GM23338 (cell line): ENCODE measurements at regions not wholly inside any gene's neighbourhood (a gene's known extent, or its start where the extent isn't known, plus 50 kb on each side); places are given as distances from the start of the nearest gene placed in this dataset.

ENCODE experiments used
- ATAC-seq: fragments of 200-7000 bp; cut with Tn5 transposase; 3 replicates; pipeline ENCODE4 v1.9.1; 2020
- DNase-seq: peaks from one replicate; pipeline ENCODE4 v3.0.0-alpha.2; 2015; ENCODE audit warnings: low spot score
- H2AFZ ChIP-seq: fragments of 200-600 bp; sonication (generic); 2 replicates; pipeline ENCODE4 v1.8.0; 2016; ENCODE audit warnings: antibody characterized with exemption, mild to moderate bottlenecking, moderate library complexity
- H3F3A ChIP-seq: fragments of 200-600 bp; sonication (generic); replicated peaks from 2 replicates; pipeline ENCODE4 v1.8.0; 2017; ENCODE audit warnings: antibody characterized with exemption, mixed run types, low read depth
- H3K27ac ChIP-seq: fragments of 200-600 bp; sonication (generic); 2 replicates; pipeline ENCODE4 v1.6.1; 2016; ENCODE audit warnings: low read depth
- H3K27me3 ChIP-seq: fragments of 200-600 bp; sonication (generic); 2 replicates; pipeline ENCODE4 v1.8.0; 2016; ENCODE audit warnings: mild to moderate bottlenecking, mixed run types, moderate library complexity; ENCODE audit not compliant: insufficient read depth
- H3K36me3 ChIP-seq: fragments of 200-600 bp; sonication (generic); 2 replicates; pipeline ENCODE4 v1.8.0; 2016; ENCODE audit warnings: mild to moderate bottlenecking; ENCODE audit not compliant: insufficient read depth
- H3K4me1 ChIP-seq: fragments of 200-600 bp; sonication (generic); 2 replicates; pipeline ENCODE4 v1.8.0; 2016; ENCODE audit warnings: mild to moderate bottlenecking, moderate library complexity; ENCODE audit not compliant: insufficient read depth
- H3K4me2 ChIP-seq: fragments of 200-600 bp; sonication (generic); 2 replicates; pipeline ENCODE4 v1.7.1; 2017; ENCODE audit warnings: mixed run types
- H3K4me3 ChIP-seq: fragments of 200-600 bp; sonication (generic); 2 replicates; pipeline ENCODE4 v1.6.1; 2016; ENCODE audit warnings: mixed run types
- H3K79me2 ChIP-seq: fragments of 200-600 bp; sonication (generic); replicated peaks from 2 replicates; pipeline ENCODE4 v1.8.0; 2017; ENCODE audit warnings: mild to moderate bottlenecking; ENCODE audit not compliant: insufficient read depth
- H3K9me2 ChIP-seq: fragments of 200-600 bp; sonication (generic); 2 replicates; pipeline ENCODE4 v1.8.0; 2017; ENCODE audit not compliant: insufficient read depth
- H4K20me1 ChIP-seq: fragments of 200-600 bp; sonication (generic); replicated peaks from 2 replicates; pipeline ENCODE4 v1.8.0; 2017; ENCODE audit warnings: mild to moderate bottlenecking; ENCODE audit not compliant: insufficient read depth
- H3K27ac Mint-ChIP-seq: 2 replicates; pipeline ENCODE4 v1.8.0; 2020; ENCODE audit warnings: inconsistent platforms, mild to moderate bottlenecking, moderate library complexity, mixed read lengths
- H3K27me3 Mint-ChIP-seq: 3 replicates; pipeline ENCODE4 v1.8.0; 2022; ENCODE audit warnings: low read depth, mild to moderate bottlenecking, moderate library complexity, mixed read lengths, inconsistent platforms; ENCODE audit not compliant: insufficient read depth, poor library complexity
- H3K36me3 Mint-ChIP-seq: 3 replicates; pipeline ENCODE4 v1.8.0; 2021; ENCODE audit warnings: low read depth, mild to moderate bottlenecking, inconsistent platforms, moderate library complexity, mixed read lengths
- H3K4me1 Mint-ChIP-seq: 3 replicates; pipeline ENCODE4 v1.8.0; 2020; ENCODE audit warnings: mild to moderate bottlenecking, inconsistent platforms, mixed read lengths
- H3K4me3 Mint-ChIP-seq: 3 replicates; pipeline ENCODE4 v1.8.0; 2021; ENCODE audit warnings: moderate library complexity, mild to moderate bottlenecking, inconsistent platforms, mixed read lengths
- H3K9me3 Mint-ChIP-seq: 3 replicates; pipeline ENCODE4 v1.8.0; 2020; ENCODE audit warnings: moderate library complexity, mild to moderate bottlenecking, inconsistent platforms, mixed read lengths
- ETS1 ChIP-seq: IDR thresholded peaks from 2 replicates; pipeline ENCODE4 v1.6.1; 2016; ENCODE audit warnings: antibody characterized with exemption
- EZH2 ChIP-seq: fragments of 200-600 bp; sonication (generic); IDR thresholded peaks from one replicate; pipeline ENCODE4 v1.8.0; 2017; ENCODE audit warnings: antibody characterized with exemption, mild to moderate bottlenecking, low read depth; ENCODE audit not compliant: unreplicated experiment
- JUNB ChIP-seq: IDR thresholded peaks from one replicate; pipeline ENCODE4 v1.6.1; 2016; ENCODE audit warnings: antibody characterized with exemption; ENCODE audit not compliant: unreplicated experiment
- NANOG ChIP-seq: IDR thresholded peaks from 2 replicates; pipeline ENCODE4 v1.6.1; 2016; ENCODE audit warnings: antibody characterized with exemption, borderline replicate concordance
- STAT1 ChIP-seq: IDR thresholded peaks from one replicate; pipeline ENCODE4 v1.6.1; 2016; ENCODE audit warnings: antibody characterized with exemption; ENCODE audit not compliant: unreplicated experiment
- ZNF114 ChIP-seq: fragments of 250-450 bp; sonication (Bioruptor Pico); IDR thresholded peaks from 2 replicates; pipeline ENCODE4 v1.5.0; 2020; ENCODE audit warnings: mild to moderate bottlenecking, moderate library complexity
- ZNF331 ChIP-seq: fragments of 250-450 bp; sonication (Bioruptor Pico); IDR thresholded peaks from 2 replicates; pipeline ENCODE4 v1.5.0; 2020; ENCODE audit warnings: low read depth, mild to moderate bottlenecking, moderate library complexity
- ZNF462 ChIP-seq: fragments of 250-450 bp; sonication (Bioruptor Pico); IDR thresholded peaks from 2 replicates; pipeline ENCODE4 v1.5.0; 2020; ENCODE audit warnings: mild to moderate bottlenecking, moderate library complexity
- TF ChIP-seq, protein P1 (sequence below): IDR thresholded peaks from one replicate; pipeline ENCODE4 v1.6.1; 2018; ENCODE audit warnings: antibody characterized with exemption; ENCODE audit not compliant: unreplicated experiment
- TF ChIP-seq, protein P2 (sequence below), 2 experiments: fragments of 200-600 bp in 1 of 2; sonication (generic) in 1 of 2; conservative IDR thresholded peaks; 2 replicates each; pipeline versions ENCODE4 v1.5.1 to v1.6.1; 2016 to 2017; ENCODE audit warnings: antibody characterized with exemption in 2 of 2, low read depth in 2 of 2, mild to moderate bottlenecking in 2 of 2, moderate library complexity in 1 of 2

DNA sequence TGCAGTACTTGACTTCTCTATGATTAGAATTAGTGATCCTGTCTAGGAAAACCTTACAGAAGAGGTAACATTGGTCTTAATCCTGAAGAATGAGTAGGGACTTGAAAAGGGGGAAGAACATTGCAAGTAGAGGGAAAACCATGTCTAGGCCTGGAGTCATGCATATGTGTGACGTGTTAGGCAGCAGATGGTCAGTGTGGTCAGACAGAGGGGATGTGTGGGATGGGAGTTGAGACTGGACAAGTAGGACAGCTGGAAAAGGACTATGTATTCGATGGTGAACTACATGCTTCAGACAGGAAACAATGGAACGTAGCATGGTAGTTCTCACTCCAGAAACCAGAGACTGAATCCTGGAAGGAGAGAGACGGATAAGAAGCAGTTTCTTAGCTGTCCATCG is 235.6 kb upstream of the LRTM1 start (continued):
- TF ChIP-seq ETS1: no peak
- no peak for TF ChIP-seq JUNB
- no peak for TF ChIP-seq EZH2
- no peak for TF ChIP-seq ZNF114 (CRISPR knock-in tag)
- TF ChIP-seq, protein P1, sequence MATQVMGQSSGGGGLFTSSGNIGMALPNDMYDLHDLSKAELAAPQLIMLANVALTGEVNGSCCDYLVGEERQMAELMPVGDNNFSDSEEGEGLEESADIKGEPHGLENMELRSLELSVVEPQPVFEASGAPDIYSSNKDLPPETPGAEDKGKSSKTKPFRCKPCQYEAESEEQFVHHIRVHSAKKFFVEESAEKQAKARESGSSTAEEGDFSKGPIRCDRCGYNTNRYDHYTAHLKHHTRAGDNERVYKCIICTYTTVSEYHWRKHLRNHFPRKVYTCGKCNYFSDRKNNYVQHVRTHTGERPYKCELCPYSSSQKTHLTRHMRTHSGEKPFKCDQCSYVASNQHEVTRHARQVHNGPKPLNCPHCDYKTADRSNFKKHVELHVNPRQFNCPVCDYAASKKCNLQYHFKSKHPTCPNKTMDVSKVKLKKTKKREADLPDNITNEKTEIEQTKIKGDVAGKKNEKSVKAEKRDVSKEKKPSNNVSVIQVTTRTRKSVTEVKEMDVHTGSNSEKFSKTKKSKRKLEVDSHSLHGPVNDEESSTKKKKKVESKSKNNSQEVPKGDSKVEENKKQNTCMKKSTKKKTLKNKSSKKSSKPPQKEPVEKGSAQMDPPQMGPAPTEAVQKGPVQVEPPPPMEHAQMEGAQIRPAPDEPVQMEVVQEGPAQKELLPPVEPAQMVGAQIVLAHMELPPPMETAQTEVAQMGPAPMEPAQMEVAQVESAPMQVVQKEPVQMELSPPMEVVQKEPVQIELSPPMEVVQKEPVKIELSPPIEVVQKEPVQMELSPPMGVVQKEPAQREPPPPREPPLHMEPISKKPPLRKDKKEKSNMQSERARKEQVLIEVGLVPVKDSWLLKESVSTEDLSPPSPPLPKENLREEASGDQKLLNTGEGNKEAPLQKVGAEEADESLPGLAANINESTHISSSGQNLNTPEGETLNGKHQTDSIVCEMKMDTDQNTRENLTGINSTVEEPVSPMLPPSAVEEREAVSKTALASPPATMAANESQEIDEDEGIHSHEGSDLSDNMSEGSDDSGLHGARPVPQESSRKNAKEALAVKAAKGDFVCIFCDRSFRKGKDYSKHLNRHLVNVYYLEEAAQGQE: no peak
- no peak for TF ChIP-seq NANOG

DNA sequence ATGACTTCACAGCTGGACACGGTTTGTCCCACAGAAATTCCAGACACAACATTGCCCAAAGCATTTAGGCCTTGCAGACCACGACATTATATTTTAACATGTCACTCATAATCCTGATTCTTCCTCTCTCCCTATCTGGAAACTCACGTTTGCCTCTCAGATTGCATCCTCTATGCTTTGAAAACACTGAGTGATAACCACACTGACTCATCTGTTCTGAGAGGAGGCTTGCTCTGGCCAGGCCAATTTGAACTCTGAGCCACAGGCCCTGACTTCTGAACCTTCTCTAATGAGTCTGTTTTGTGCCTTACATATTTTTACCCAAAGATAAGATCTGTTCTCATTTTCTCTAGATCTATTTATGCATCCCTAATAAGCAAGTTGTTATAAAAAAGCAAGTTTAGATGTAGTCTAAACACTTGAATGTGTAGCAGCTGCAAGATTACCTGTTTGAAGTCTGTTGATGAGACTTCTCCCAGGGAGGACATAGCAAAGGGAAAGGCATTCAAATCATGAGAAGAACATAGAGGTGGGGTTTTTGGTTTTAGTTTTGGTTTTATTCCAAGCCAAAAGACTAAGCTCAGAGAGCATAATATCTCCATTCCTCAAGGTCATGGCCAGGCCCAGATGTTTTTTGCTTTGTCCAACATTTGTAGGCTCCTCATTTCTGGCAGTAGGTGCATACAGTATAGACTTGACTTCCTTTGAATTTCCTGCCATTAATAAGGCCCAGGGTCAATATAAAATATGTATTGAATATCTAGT is 234.4 kb upstream of the LRTM1 start:
- Histone ChIP-seq H3K27ac (no peak overlapping the region), H3K4me2 (no peak overlapping the region), H3K36me3 (no peaks in the 10 kb centered on the region), H3K79me2 (no peaks in the 10 kb centered on the region), H4K20me1 (no peaks in the 10 kb centered on the region), H3K4me3 (no peak overlapping the region), H3K9me2 (peaks cover 16% of the 10 kb centered on the region; the same call in 1 of the 2 replicates), H2AFZ (no peak overlapping the region), H3K27me3 (no peaks in the 10 kb centered on the region), H3F3A (no peaks in the 10 kb centered on the region), H3K4me1 (no peaks in the 10 kb centered on the region)
- peaks cover 3% of the 10 kb centered on the region; the same call in 2 of the 3 replicates for H3K4me1 Mint-ChIP-seq
- no peak overlapping the region for H3K27ac Mint-ChIP-seq
- H3K36me3 Mint-ChIP-seq: no peaks in the 10 kb centered on the region
- ATAC-seq: no peak
- no peak overlapping the region for H3K4me3 Mint-ChIP-seq
- DNase-seq: no peak
- H3K9me3 Mint-ChIP-seq: no peaks in the 10 kb centered on the region; the same call in 2 of the 3 replicates
- H3K27me3 Mint-ChIP-seq: no peaks in the 10 kb centered on the region
- TF ChIP-seq ZNF331 (CRISPR knock-in tag): no peak
- TF ChIP-seq, protein P2, sequence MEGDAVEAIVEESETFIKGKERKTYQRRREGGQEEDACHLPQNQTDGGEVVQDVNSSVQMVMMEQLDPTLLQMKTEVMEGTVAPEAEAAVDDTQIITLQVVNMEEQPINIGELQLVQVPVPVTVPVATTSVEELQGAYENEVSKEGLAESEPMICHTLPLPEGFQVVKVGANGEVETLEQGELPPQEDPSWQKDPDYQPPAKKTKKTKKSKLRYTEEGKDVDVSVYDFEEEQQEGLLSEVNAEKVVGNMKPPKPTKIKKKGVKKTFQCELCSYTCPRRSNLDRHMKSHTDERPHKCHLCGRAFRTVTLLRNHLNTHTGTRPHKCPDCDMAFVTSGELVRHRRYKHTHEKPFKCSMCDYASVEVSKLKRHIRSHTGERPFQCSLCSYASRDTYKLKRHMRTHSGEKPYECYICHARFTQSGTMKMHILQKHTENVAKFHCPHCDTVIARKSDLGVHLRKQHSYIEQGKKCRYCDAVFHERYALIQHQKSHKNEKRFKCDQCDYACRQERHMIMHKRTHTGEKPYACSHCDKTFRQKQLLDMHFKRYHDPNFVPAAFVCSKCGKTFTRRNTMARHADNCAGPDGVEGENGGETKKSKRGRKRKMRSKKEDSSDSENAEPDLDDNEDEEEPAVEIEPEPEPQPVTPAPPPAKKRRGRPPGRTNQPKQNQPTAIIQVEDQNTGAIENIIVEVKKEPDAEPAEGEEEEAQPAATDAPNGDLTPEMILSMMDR (conservative IDR thresholded peaks at IDR 0.05; ENCODE audit: low read depth in 2 of 2): no peak
- no peak for TF ChIP-seq ZNF462 (CRISPR knock-in tag)
- no peak for TF ChIP-seq ZNF114 (CRISPR knock-in tag)
- TF ChIP-seq STAT1: no peak
- TF ChIP-seq ETS1: no peak
- TF ChIP-seq NANOG: no peak
